ENCODE measurements at regions not wholly inside any gene's neighbourhood (a gene's known extent, or its start where the extent isn't known, plus 50 kb on each side); places are given as distances from the start of the nearest gene placed in this dataset.

- TF ChIP-seq POLR2A (IDR thresholded peaks at IDR 0.05; ENCODE audit: low read length) (no peak), GATA1 (IDR thresholded peaks at IDR 0.05; ENCODE audit: low read depth, low read length) (no peak)
These were observed 292.7 kb upstream of the AMOT start for GRCh38 chrX:113133316-113133715.

Measured in erythroblast (primary cell).